Activated CD4-positive, alpha-beta T cell treated with anti-CD3 and anti-CD28 coated beads, Interleukin-2, Interleukin-6, amounts not matched to agents 100 ng/mL and 50 ng/mL, durations not matched to agents 16 hours and 8 hours (primary cell): ENCODE measurements at regions not wholly inside any gene's neighbourhood (a gene's known extent, or its start where the extent isn't known, plus 50 kb on each side); places are given as distances from the start of the nearest gene placed in this dataset.
"Not testable (repeated sequence)": the region's sequence is repeated elsewhere in the genome, so short reads cannot be mapped to it uniquely, and the experiment has no call there.

Source experiments
- DNase-seq: peaks from one replicate; pipeline ENCODE4 v3.0.0-alpha.2; 2020

GRCh38 chr14:71438684-71439083, 493.5 kb upstream of the RGS6 start:
- DNase-seq: no peak

- no peak for DNase-seq
Observed at GRCh38 chr14:71441126-71441525, 491.1 kb upstream of the RGS6 start.

DNA sequence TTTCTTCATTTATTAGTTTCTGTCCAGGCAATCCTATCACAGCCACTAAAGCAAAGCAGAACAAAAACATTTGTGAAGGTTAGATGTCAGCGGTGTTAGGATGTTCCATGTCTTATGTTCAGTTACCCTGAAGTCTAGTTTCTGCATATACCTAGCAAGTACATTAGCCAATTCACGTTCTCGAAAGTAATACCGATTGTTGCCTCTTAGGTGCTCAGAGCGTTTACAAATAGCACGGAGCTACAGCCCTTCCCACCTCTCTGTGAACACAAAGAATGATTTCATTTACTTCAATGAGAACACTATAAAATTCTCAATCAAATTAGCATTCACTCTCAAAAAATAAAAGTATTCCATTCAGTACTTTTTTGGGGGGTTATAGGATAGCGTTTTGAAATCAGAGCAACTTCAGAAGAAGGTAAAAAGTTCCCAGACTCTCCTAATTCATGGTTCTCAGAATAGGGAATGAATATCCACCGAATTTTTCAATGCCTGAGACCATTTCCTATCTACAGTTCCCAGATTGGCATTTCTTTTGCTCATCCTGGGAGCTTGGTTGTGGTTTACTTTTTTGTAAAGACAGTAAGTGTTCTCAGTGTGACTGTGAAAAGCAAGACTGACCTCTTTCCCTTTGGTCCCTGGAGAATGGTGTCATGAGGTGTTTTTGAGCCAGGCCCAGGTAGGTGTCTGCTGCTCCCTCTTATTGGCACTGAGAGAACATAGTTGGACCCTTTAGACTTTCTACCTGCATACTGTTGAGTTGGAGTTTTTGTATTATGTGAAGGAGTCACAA, 488.0 kb upstream of the RGS6 start:
- DNase-seq: no peak

GRCh38 chr14:71448431-71449315, 483.6 kb upstream of the RGS6 start:
- no peak for DNase-seq

DNA sequence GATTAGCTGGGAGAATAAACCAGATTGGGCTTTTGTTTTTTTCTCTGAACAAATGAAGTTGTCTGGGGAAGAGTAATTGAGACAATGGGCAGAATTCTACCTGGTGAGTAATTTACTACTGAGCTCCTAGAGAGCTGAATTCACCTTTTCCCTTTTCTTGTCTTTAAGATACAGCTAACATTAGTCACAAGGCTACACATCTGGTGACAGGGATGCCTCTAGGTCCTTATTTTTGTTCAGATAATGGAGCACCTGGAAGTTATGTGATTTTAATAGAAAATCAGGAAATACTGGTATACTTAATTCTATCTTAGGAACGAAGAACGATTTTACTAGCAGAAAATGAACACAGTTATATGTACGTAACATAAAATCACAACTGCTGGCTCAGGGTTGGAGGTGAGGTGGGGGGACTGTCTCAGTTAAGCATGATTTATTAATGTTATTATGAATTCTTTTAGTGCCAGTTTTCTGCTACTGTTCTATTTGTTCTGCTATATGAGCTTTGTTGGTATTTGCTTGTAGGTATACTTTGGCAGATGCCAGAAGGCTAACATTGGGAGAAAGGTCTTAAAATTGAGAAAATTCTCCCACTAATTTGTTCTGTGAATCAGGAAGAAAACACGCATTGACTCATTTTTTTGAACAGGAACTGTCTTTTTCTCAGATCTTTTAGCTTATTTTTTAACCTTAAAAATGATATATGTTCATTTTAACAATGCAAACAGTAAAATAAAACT, 482.7 kb upstream of the RGS6 start:
- no peak for DNase-seq

DNA sequence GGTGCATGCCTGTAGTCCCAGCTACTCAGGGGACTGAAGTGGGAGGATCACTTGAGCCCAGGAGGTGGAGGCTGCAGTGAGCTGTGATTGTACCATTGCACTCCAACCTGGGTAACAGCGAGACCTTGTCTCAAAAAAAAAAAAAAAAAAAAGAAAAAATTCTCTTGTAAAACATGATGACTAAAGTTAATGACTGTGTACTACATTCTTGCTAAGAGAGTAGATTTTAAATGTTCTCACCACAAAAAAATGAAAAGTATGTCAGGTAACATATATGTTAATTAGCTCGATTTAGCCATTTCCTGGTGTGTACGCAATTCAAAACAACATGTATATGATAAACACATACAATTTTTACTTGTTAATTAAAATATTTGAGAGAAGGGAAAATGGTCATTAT, 480.7 kb upstream of the RGS6 start:
- DNase-seq: no peak

GRCh38 chr14:71452539-71452938, 479.7 kb upstream of the RGS6 start:
- DNase-seq: peak; percentile 34

DNA sequence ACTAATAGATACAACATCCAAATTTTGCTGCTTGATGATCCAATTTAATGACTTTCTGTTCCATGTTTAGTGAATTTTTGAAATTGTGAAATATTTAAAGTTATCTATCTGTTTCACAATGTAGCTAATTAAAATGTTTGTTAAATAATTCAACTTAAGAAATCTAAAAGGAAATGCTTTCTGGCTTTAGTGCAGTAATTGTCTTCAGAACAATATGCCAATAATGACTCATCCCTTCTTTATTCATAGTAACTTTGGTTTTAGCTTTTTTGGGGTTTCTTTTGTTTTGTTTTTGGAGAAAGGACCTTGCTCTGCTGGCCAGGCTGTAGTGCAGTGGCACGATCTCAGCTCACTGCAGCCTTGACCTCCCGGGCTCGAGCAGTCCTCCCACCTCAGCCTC, 479.2 kb upstream of the RGS6 start:
- no peak for DNase-seq

GRCh38 chr14:71454010-71454409, 478.2 kb upstream of the RGS6 start:
- no peak for DNase-seq

GRCh38 chr14:71454513-71455332, 477.5 kb upstream of the RGS6 start:
- peak; percentile 7 for DNase-seq

DNA sequence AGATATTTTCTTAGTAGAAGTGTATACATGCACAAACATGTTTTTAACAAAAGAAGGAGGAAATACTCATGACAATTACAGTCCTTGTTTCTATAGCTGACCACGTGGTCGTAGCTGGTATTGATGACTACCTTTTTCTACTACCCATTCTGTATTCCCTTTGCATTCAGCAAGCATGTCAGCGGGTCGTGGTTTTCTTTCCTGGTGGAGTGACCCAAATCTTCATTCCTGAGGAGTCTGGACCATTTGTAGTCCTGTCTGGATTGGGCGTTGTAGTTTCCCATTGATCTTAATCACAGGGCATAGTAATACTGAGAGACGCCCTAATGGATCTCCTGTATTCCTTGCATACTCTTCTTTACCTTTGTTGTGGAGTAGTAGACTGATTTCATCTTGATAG, 472.1 kb upstream of the RGS6 start:
- no peak for DNase-seq

GRCh38 chr14:71461617-71462016, 470.6 kb upstream of the RGS6 start:
- DNase-seq: not testable (repeated sequence)

GRCh38 chr14:71463807-71464206, 468.4 kb upstream of the RGS6 start:
- DNase-seq: no peak

DNA sequence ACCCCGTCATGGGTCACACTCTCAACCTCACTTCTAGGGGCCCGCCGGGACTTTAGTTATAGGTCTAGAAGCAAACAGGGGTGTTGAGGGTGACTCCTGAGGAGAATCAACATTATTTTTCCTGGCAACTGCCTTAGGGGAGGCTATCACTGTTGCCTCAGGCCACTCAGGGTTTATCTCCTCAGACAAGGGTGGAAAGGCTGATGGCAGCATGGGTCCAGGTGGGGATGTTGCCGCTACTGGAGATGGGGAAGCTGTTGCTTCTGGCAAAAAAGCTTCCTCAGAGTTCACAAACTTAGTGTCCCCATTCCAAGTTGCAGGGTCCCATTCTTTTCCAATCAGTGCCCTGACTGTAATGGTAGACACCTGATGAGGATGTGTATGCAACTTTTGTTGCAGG, 467.4 kb upstream of the RGS6 start:
- DNase-seq: no peak

DNA sequence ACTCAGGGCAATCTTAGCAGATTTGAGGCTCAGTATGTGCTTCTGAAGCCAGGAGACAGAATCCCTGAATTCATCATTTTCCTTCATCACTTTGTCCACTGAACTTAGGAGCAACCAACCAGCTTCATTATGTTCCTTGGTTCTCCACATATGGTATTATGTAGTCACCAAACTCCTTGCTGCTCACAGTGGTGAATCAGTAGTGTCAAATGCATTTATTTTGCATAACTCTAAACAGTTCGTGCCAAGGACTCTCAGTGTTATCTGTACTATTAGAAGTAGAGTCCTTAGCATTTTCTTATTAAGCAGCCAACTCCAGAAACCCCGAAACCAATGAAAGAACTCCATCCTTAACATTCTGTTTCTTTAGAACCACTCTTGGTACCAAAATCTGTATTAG, 466.9 kb upstream of the RGS6 start:
- DNase-seq: no peak

GRCh38 chr14:71466251-71466650, 466.0 kb upstream of the RGS6 start:
- DNase-seq: no peak

GRCh38 chr14:71466946-71467345, 465.3 kb upstream of the RGS6 start:
- no peak for DNase-seq

GRCh38 chr14:71467361-71467811, 464.8 kb upstream of the RGS6 start:
- DNase-seq: peak; percentile 10

- no peak for DNase-seq
Observed at GRCh38 chr14:71468701-71469100, 463.5 kb upstream of the RGS6 start.

- peak; percentile 32 for DNase-seq
Observed at GRCh38 chr14:71469643-71470335, 462.4 kb upstream of the RGS6 start.

- no peak for DNase-seq
Observed at GRCh38 chr14:71471634-71472355, 460.4 kb upstream of the RGS6 start.
